ENCODE measurements at regions not wholly inside any gene's neighbourhood (a gene's known extent, or its start where the extent isn't known, plus 50 kb on each side); places are given as distances from the start of the nearest gene placed in this dataset.

GRCh38 chr18:22667616-22668422, 250.1 kb upstream of the CTAGE1 start:
- Histone ChIP-seq H3K9me3 (ENCODE audit: low read depth, low read length) (peaks cover 6% of the 10 kb centered on the region), H3K4me3 (ENCODE audit: low read length) (no peak overlapping the region), H3K4me1 (ENCODE audit: insufficient read depth, low read length) (no peaks in the 10 kb centered on the region), H3K27me3 (ENCODE audit: insufficient read depth, low read length) (no peaks in the 10 kb centered on the region)

- no peaks in the 10 kb centered on the region for H3K4me1 ChIP-seq (ENCODE audit: insufficient read depth, low read length)
- no peak overlapping the region for H3K4me3 ChIP-seq (ENCODE audit: low read length)
- H3K9me3 ChIP-seq (ENCODE audit: low read depth, low read length) = no peaks in the 10 kb centered on the region
- H3K27me3 ChIP-seq (ENCODE audit: insufficient read depth, low read length) = no peaks in the 10 kb centered on the region
Measured at GRCh38 chr18:22668496-22668895, 250.8 kb upstream of the CTAGE1 start.

GRCh38 chr18:22670914-22671313, 253.2 kb upstream of the CTAGE1 start:
- Histone ChIP-seq H3K4me1 (ENCODE audit: insufficient read depth, low read length) (no peaks in the 10 kb centered on the region), H3K9me3 (ENCODE audit: low read depth, low read length) (no peaks in the 10 kb centered on the region), H3K4me3 (ENCODE audit: low read length) (no peak overlapping the region), H3K27me3 (ENCODE audit: insufficient read depth, low read length) (no peaks in the 10 kb centered on the region)

- H3K9me3 ChIP-seq (ENCODE audit: low read depth, low read length) = no peaks in the 10 kb centered on the region
- H3K4me3 ChIP-seq (ENCODE audit: low read length) = no peak overlapping the region
- no peaks in the 10 kb centered on the region for H3K4me1 ChIP-seq (ENCODE audit: insufficient read depth, low read length)
- H3K27me3 ChIP-seq (ENCODE audit: insufficient read depth, low read length) = no peaks in the 10 kb centered on the region
Measured at GRCh38 chr18:22673182-22673862, 255.6 kb upstream of the CTAGE1 start.

GRCh38 chr18:22674272-22674671, 256.6 kb upstream of the CTAGE1 start:
- Histone ChIP-seq H3K9me3 (ENCODE audit: low read depth, low read length) (no peaks in the 10 kb centered on the region), H3K27me3 (ENCODE audit: insufficient read depth, low read length) (no peaks in the 10 kb centered on the region), H3K4me1 (ENCODE audit: insufficient read depth, low read length) (no peaks in the 10 kb centered on the region), H3K4me3 (ENCODE audit: low read length) (no peak overlapping the region)

- Histone ChIP-seq H3K4me1 (ENCODE audit: insufficient read depth, low read length) (no peaks in the 10 kb centered on the region), H3K4me3 (ENCODE audit: low read length) (no peak overlapping the region), H3K27me3 (ENCODE audit: insufficient read depth, low read length) (no peaks in the 10 kb centered on the region), H3K9me3 (ENCODE audit: low read depth, low read length) (no peaks in the 10 kb centered on the region)
Measured at GRCh38 chr18:22675006-22675405, 257.3 kb upstream of the CTAGE1 start.

GRCh38 chr18:22676423-22676822, 256.7 kb upstream of the RBBP8 start:
- Histone ChIP-seq H3K4me1 (ENCODE audit: insufficient read depth, low read length) (no peaks in the 10 kb centered on the region), H3K27me3 (ENCODE audit: insufficient read depth, low read length) (no peaks in the 10 kb centered on the region), H3K9me3 (ENCODE audit: low read depth, low read length) (no peaks in the 10 kb centered on the region), H3K4me3 (ENCODE audit: low read length) (no peak overlapping the region)

GRCh38 chr18:22678486-22678885, 254.6 kb upstream of the RBBP8 start:
- H3K27me3 ChIP-seq (ENCODE audit: insufficient read depth, low read length) = no peaks in the 10 kb centered on the region
- H3K9me3 ChIP-seq (ENCODE audit: low read depth, low read length) = no peaks in the 10 kb centered on the region
- no peaks in the 10 kb centered on the region for H3K4me1 ChIP-seq (ENCODE audit: insufficient read depth, low read length)
- no peak overlapping the region for H3K4me3 ChIP-seq (ENCODE audit: low read length)

- no peak overlapping the region for H3K4me3 ChIP-seq (ENCODE audit: low read length)
- no peaks in the 10 kb centered on the region for H3K9me3 ChIP-seq (ENCODE audit: low read depth, low read length)
- H3K4me1 ChIP-seq (ENCODE audit: insufficient read depth, low read length) = no peaks in the 10 kb centered on the region
- no peaks in the 10 kb centered on the region for H3K27me3 ChIP-seq (ENCODE audit: insufficient read depth, low read length)
Measured at GRCh38 chr18:22680944-22681343, 252.2 kb upstream of the RBBP8 start.

GRCh38 chr18:22681908-22682307, 251.2 kb upstream of the RBBP8 start:
- H3K4me1 ChIP-seq (ENCODE audit: insufficient read depth, low read length) = no peaks in the 10 kb centered on the region
- no peaks in the 10 kb centered on the region for H3K27me3 ChIP-seq (ENCODE audit: insufficient read depth, low read length)
- no peak overlapping the region for H3K4me3 ChIP-seq (ENCODE audit: low read length)
- H3K9me3 ChIP-seq (ENCODE audit: low read depth, low read length) = no peaks in the 10 kb centered on the region

- H3K4me1 ChIP-seq (ENCODE audit: insufficient read depth, low read length) = no peaks in the 10 kb centered on the region
- H3K27me3 ChIP-seq (ENCODE audit: insufficient read depth, low read length) = no peaks in the 10 kb centered on the region
- no peak overlapping the region for H3K4me3 ChIP-seq (ENCODE audit: low read length)
- no peaks in the 10 kb centered on the region for H3K9me3 ChIP-seq (ENCODE audit: low read depth, low read length)
Measured at GRCh38 chr18:22682720-22683119, 250.4 kb upstream of the RBBP8 start.

GRCh38 chr18:22683196-22683676, 249.9 kb upstream of the RBBP8 start:
- Histone ChIP-seq H3K4me3 (ENCODE audit: low read length) (no peak overlapping the region), H3K9me3 (ENCODE audit: low read depth, low read length) (no peaks in the 10 kb centered on the region), H3K27me3 (ENCODE audit: insufficient read depth, low read length) (no peaks in the 10 kb centered on the region), H3K4me1 (ENCODE audit: insufficient read depth, low read length) (no peaks in the 10 kb centered on the region)

GRCh38 chr18:22683786-22684185, 249.3 kb upstream of the RBBP8 start:
- Histone ChIP-seq H3K9me3 (ENCODE audit: low read depth, low read length) (no peaks in the 10 kb centered on the region), H3K4me1 (ENCODE audit: insufficient read depth, low read length) (no peaks in the 10 kb centered on the region), H3K4me3 (ENCODE audit: low read length) (no peak overlapping the region), H3K27me3 (ENCODE audit: insufficient read depth, low read length) (no peaks in the 10 kb centered on the region)

- Histone ChIP-seq H3K9me3 (ENCODE audit: low read depth, low read length) (no peaks in the 10 kb centered on the region), H3K4me3 (ENCODE audit: low read length) (no peak overlapping the region), H3K27me3 (ENCODE audit: insufficient read depth, low read length) (no peaks in the 10 kb centered on the region), H3K4me1 (ENCODE audit: insufficient read depth, low read length) (no peaks in the 10 kb centered on the region)
Measured at GRCh38 chr18:22684268-22684667, 248.9 kb upstream of the RBBP8 start.

- Histone ChIP-seq H3K4me3 (ENCODE audit: low read length) (no peak overlapping the region), H3K4me1 (ENCODE audit: insufficient read depth, low read length) (no peaks in the 10 kb centered on the region), H3K27me3 (ENCODE audit: insufficient read depth, low read length) (no peaks in the 10 kb centered on the region), H3K9me3 (ENCODE audit: low read depth, low read length) (no peaks in the 10 kb centered on the region)
Measured at GRCh38 chr18:22685788-22686187, 247.3 kb upstream of the RBBP8 start.

Data from mononuclear cell (primary cell).